Skeletal muscle satellite cell (primary cell): ENCODE measurements at regions not wholly inside any gene's neighbourhood (a gene's known extent, or its start where the extent isn't known, plus 50 kb on each side); places are given as distances from the start of the nearest gene placed in this dataset.

ENCODE experiments used
- H3K27me3 ChIP-seq: 2 replicates; pipeline ENCODE4 v1.7.0; 2013; ENCODE audit warnings: low read length; ENCODE audit not compliant: control insufficient read depth, insufficient read depth
- H3K36me3 ChIP-seq: 2 replicates; pipeline ENCODE4 v1.7.0; 2013; ENCODE audit warnings: mild to moderate bottlenecking, control low read depth, low read length; ENCODE audit not compliant: insufficient read depth
- H3K4me1 ChIP-seq: 2 replicates; pipeline ENCODE4 v1.7.0; 2013; ENCODE audit warnings: low read length; ENCODE audit not compliant: control insufficient read depth, insufficient read depth
- H3K4me2 ChIP-seq: 2 replicates; pipeline ENCODE4 v1.7.0; 2013; ENCODE audit warnings: mild to moderate bottlenecking, low read length
- H3K4me3 ChIP-seq: 2 replicates; pipeline ENCODE4 v1.7.0; 2013; ENCODE audit warnings: low read length
- H3K9ac ChIP-seq: 2 replicates; pipeline ENCODE4 v1.7.0; 2013; ENCODE audit warnings: mild to moderate bottlenecking, low read depth, low read length, moderate library complexity
- H3K9me3 ChIP-seq: replicated peaks from 2 replicates; pipeline ENCODE4 v1.7.0; 2013; ENCODE audit warnings: mild to moderate bottlenecking, control low read depth, low read length

GRCh38 chr6:153778216-153778615, 260.8 kb upstream of the OPRM1 start:
- no peaks in the 10 kb centered on the region for H3K4me1 ChIP-seq
- H3K27me3 ChIP-seq, result no peaks in the 10 kb centered on the region
- no peaks in the 10 kb centered on the region for H3K36me3 ChIP-seq
- no peak overlapping the region for H3K9ac ChIP-seq
- no peaks in the 10 kb centered on the region for H3K9me3 ChIP-seq
- H3K4me3 ChIP-seq, result no peak overlapping the region
- H3K4me2 ChIP-seq, result no peak overlapping the region

GRCh38 chr6:153771577-153771976, 267.5 kb upstream of the OPRM1 start:
- no peaks in the 10 kb centered on the region for H3K4me1 ChIP-seq
- no peaks in the 10 kb centered on the region for H3K36me3 ChIP-seq
- no peak overlapping the region for H3K4me3 ChIP-seq
- H3K27me3 ChIP-seq, result no peaks in the 10 kb centered on the region
- H3K4me2 ChIP-seq, result no peak overlapping the region
- no peak overlapping the region for H3K9ac ChIP-seq
- no peaks in the 10 kb centered on the region for H3K9me3 ChIP-seq

GRCh38 chr6:153767127-153767526, 271.9 kb upstream of the OPRM1 start:
- no peak overlapping the region for H3K4me2 ChIP-seq
- no peaks in the 10 kb centered on the region for H3K27me3 ChIP-seq
- no peak overlapping the region for H3K4me3 ChIP-seq
- H3K4me1 ChIP-seq, result no peaks in the 10 kb centered on the region
- no peaks in the 10 kb centered on the region for H3K9me3 ChIP-seq
- H3K36me3 ChIP-seq, result no peaks in the 10 kb centered on the region
- H3K9ac ChIP-seq, result no peak overlapping the region

GRCh38 chr6:153758516-153758915, 280.5 kb upstream of the OPRM1 start:
- Histone ChIP-seq H3K27me3 (no peaks in the 10 kb centered on the region), H3K9ac (no peak overlapping the region), H3K4me2 (no peak overlapping the region), H3K4me3 (no peak overlapping the region), H3K36me3 (no peaks in the 10 kb centered on the region), H3K4me1 (no peaks in the 10 kb centered on the region), H3K9me3 (no peaks in the 10 kb centered on the region)

- Histone ChIP-seq H3K4me2 (no peak overlapping the region), H3K4me3 (no peak overlapping the region), H3K36me3 (no peaks in the 10 kb centered on the region), H3K27me3 (no peaks in the 10 kb centered on the region), H3K9me3 (no peaks in the 10 kb centered on the region), H3K9ac (no peak overlapping the region), H3K4me1 (no peaks in the 10 kb centered on the region)
These were observed 303.3 kb upstream of the OPRM1 start for GRCh38 chr6:153735761-153736160.

GRCh38 chr6:153729189-153729588, 309.9 kb upstream of the OPRM1 start:
- H3K9me3 ChIP-seq, result no peaks in the 10 kb centered on the region
- no peak overlapping the region for H3K4me2 ChIP-seq
- no peaks in the 10 kb centered on the region for H3K36me3 ChIP-seq
- no peaks in the 10 kb centered on the region for H3K4me1 ChIP-seq
- no peak overlapping the region for H3K9ac ChIP-seq
- no peaks in the 10 kb centered on the region for H3K27me3 ChIP-seq
- H3K4me3 ChIP-seq, result no peak overlapping the region

- Histone ChIP-seq H3K9ac (no peak overlapping the region), H3K36me3 (no peaks in the 10 kb centered on the region), H3K9me3 (no peaks in the 10 kb centered on the region), H3K4me2 (no peak overlapping the region), H3K27me3 (no peaks in the 10 kb centered on the region), H3K4me3 (no peak overlapping the region), H3K4me1 (no peaks in the 10 kb centered on the region)
These were observed 311.2 kb upstream of the OPRM1 start for GRCh38 chr6:153727885-153728284.

- Histone ChIP-seq H3K9ac (no peak overlapping the region), H3K4me2 (no peak overlapping the region), H3K36me3 (no peaks in the 10 kb centered on the region), H3K4me3 (no peak overlapping the region), H3K4me1 (no peaks in the 10 kb centered on the region), H3K27me3 (no peaks in the 10 kb centered on the region), H3K9me3 (no peaks in the 10 kb centered on the region)
These were observed 313.6 kb upstream of the OPRM1 start for GRCh38 chr6:153725456-153725855.

GRCh38 chr6:153720732-153721131, 318.3 kb upstream of the OPRM1 start:
- Histone ChIP-seq H3K9ac (no peak overlapping the region), H3K4me3 (no peak overlapping the region), H3K27me3 (no peaks in the 10 kb centered on the region), H3K4me1 (no peaks in the 10 kb centered on the region), H3K36me3 (no peaks in the 10 kb centered on the region), H3K4me2 (no peak overlapping the region), H3K9me3 (no peaks in the 10 kb centered on the region)

GRCh38 chr6:153705429-153705828, 333.6 kb upstream of the OPRM1 start:
- no peaks in the 10 kb centered on the region for H3K4me1 ChIP-seq

GRCh38 chr6:153702671-153703070, 336.4 kb upstream of the OPRM1 start:
- no peak overlapping the region for H3K4me3 ChIP-seq
- H3K27me3 ChIP-seq, result no peaks in the 10 kb centered on the region
- no peaks in the 10 kb centered on the region for H3K36me3 ChIP-seq
- H3K4me2 ChIP-seq, result no peak overlapping the region
- no peaks in the 10 kb centered on the region for H3K4me1 ChIP-seq
- no peaks in the 10 kb centered on the region for H3K9me3 ChIP-seq
- H3K9ac ChIP-seq, result no peak overlapping the region

More at GRCh38 chr6:153705429-153705828, 333.6 kb upstream of the OPRM1 start:
- Histone ChIP-seq H3K4me2 (no peak overlapping the region), H3K27me3 (no peaks in the 10 kb centered on the region), H3K36me3 (no peaks in the 10 kb centered on the region), H3K4me3 (no peak overlapping the region), H3K9me3 (no peaks in the 10 kb centered on the region), H3K9ac (no peak overlapping the region)

- no peaks in the 10 kb centered on the region for H3K4me1 ChIP-seq
- H3K4me3 ChIP-seq, result no peak overlapping the region
- no peaks in the 10 kb centered on the region for H3K36me3 ChIP-seq
- H3K4me2 ChIP-seq, result no peak overlapping the region
- H3K9me3 ChIP-seq, result no peaks in the 10 kb centered on the region
- H3K27me3 ChIP-seq, result no peaks in the 10 kb centered on the region
- no peak overlapping the region for H3K9ac ChIP-seq
These were observed 340.4 kb upstream of the OPRM1 start for GRCh38 chr6:153698637-153699036.
